ENCODE measurements at regions not wholly inside any gene's neighbourhood (a gene's known extent, or its start where the extent isn't known, plus 50 kb on each side); places are given as distances from the start of the nearest gene placed in this dataset.

- Histone ChIP-seq H3K27ac (ENCODE audit: low read depth, low read length) (no peak overlapping the region), H3K9me3 (ENCODE audit: control insufficient read depth in 3 of 3, low read length in 3 of 3) (no peaks in the 10 kb centered on the region), H3K4me3 (ENCODE audit: low read length in 3 of 3) (no peak overlapping the region), H3K4me1 (ENCODE audit: control insufficient read depth in 3 of 3, insufficient read depth in 3 of 3, low read length in 3 of 3) (no peaks in the 10 kb centered on the region), H3K27me3 (ENCODE audit: control insufficient read depth in 3 of 3, insufficient read depth in 3 of 3, low read length in 3 of 3) (no peaks in the 10 kb centered on the region), H3K36me3 (ENCODE audit: control insufficient read depth in 3 of 3, insufficient read depth in 3 of 3, low read length in 3 of 3) (no peaks in the 10 kb centered on the region), H3K9ac (ENCODE audit: low read depth in 1 of 3, low read length in 3 of 3) (no peak overlapping the region)
Observed at GRCh38 chr2:60267122-60267521, 286.3 kb downstream of the BCL11A start.

DNA sequence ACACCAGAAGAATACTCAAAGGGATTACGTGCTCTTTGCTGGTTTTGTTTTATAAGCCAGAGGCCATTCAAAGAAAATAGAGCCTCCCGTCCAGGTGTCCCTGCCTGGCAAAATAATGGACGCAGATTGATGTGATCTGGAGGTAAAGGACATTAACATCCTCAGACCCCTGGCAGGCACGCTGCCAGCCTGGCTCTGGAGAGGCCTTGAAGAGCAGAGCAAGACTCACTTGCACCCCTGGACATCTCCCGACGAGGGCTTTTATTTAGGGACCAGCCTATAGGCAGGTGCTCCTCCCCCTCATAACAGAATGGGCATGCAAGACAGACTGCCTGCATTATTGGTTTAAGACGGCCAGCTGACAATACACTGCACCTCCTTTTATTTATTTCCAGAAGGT, 291.3 kb downstream of the BCL11A start:
- Histone ChIP-seq H3K9me3 (ENCODE audit: control insufficient read depth in 3 of 3, low read length in 3 of 3) (no peaks in the 10 kb centered on the region), H3K27ac (ENCODE audit: low read depth, low read length) (no peak overlapping the region), H3K4me1 (ENCODE audit: control insufficient read depth in 3 of 3, insufficient read depth in 3 of 3, low read length in 3 of 3) (no peaks in the 10 kb centered on the region), H3K4me3 (ENCODE audit: low read length in 3 of 3) (no peak overlapping the region), H3K9ac (ENCODE audit: low read depth in 1 of 3, low read length in 3 of 3) (no peak overlapping the region), H3K36me3 (ENCODE audit: control insufficient read depth in 3 of 3, insufficient read depth in 3 of 3, low read length in 3 of 3) (no peaks in the 10 kb centered on the region), H3K27me3 (ENCODE audit: control insufficient read depth in 3 of 3, insufficient read depth in 3 of 3, low read length in 3 of 3) (no peaks in the 10 kb centered on the region)

DNA sequence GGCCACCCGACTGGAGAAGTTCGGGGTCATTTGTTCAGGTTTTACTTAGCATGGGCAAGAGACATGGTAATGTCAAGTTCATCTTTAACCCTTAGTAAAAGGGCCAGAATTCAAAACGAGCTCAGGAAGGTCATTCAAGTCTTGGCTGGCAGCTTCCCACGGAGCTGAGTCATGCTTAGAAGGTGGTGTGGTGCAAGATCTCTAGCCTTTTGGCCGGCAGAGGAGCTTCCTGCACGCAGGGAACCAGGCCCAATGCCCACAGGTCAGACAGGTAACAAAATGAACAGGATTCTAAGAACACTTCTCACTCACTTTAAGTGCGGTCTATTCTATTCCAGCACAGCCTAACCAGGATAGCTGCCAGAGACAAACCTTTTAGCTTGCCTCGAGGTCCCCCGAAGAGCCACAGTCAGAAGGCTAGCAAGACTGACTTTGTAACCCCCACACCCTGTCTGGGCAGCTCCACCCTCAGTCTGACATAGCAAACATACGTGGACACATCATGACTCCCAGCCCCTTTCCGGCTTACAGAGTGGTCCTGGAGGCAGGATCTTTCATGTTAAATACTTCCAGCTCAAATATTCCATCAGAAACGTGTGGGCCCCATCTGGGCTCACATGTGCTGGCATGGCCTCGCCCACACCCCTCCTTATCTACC, 292.7 kb downstream of the BCL11A start:
- Histone ChIP-seq H3K9ac (ENCODE audit: low read depth in 1 of 3, low read length in 3 of 3) (no peak overlapping the region), H3K27ac (ENCODE audit: low read depth, low read length) (no peak overlapping the region), H3K9me3 (ENCODE audit: control insufficient read depth in 3 of 3, low read length in 3 of 3) (no peaks in the 10 kb centered on the region), H3K27me3 (ENCODE audit: control insufficient read depth in 3 of 3, insufficient read depth in 3 of 3, low read length in 3 of 3) (no peaks in the 10 kb centered on the region), H3K4me1 (ENCODE audit: control insufficient read depth in 3 of 3, insufficient read depth in 3 of 3, low read length in 3 of 3) (no peaks in the 10 kb centered on the region), H3K36me3 (ENCODE audit: control insufficient read depth in 3 of 3, insufficient read depth in 3 of 3, low read length in 3 of 3) (no peaks in the 10 kb centered on the region), H3K4me3 (ENCODE audit: low read length in 3 of 3) (no peak overlapping the region)

- Histone ChIP-seq H3K4me1 (ENCODE audit: control insufficient read depth in 3 of 3, insufficient read depth in 3 of 3, low read length in 3 of 3) (no peaks in the 10 kb centered on the region), H3K9me3 (ENCODE audit: control insufficient read depth in 3 of 3, low read length in 3 of 3) (no peaks in the 10 kb centered on the region), H3K9ac (ENCODE audit: low read depth in 1 of 3, low read length in 3 of 3) (no peak overlapping the region), H3K27me3 (ENCODE audit: control insufficient read depth in 3 of 3, insufficient read depth in 3 of 3, low read length in 3 of 3) (no peaks in the 10 kb centered on the region), H3K36me3 (ENCODE audit: control insufficient read depth in 3 of 3, insufficient read depth in 3 of 3, low read length in 3 of 3) (no peaks in the 10 kb centered on the region), H3K27ac (ENCODE audit: low read depth, low read length) (no peak overlapping the region), H3K4me3 (ENCODE audit: low read length in 3 of 3) (no peak overlapping the region)
Observed at GRCh38 chr2:60259781-60260180, 293.7 kb downstream of the BCL11A start.

DNA sequence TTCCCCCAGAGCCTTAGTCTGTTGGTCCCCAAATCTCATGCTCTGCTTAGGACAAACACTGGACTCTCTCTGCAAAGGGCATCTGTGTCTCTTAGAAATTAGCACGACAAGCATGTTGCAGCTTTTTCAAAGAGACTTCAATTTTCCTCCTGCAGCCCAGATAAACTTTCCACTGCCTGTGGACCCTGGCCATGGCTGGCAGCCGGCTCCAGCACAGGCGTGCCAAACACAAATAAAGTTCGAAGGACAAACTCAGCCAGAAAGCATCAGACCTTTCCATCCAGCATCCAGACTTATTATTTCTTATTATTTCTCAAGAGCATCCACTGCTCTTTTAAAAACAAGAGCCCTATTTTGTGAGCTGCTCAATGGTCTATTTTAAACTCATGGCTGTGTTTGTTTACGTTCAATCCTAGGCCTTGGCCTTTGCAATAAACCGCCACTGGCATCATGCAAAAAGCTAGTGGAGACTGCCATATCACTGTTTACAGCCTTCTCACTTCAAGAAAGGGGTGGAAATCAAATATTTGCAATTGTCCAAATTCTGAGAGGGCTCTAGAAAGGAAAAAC, 300.8 kb downstream of the BCL11A start:
- Histone ChIP-seq H3K36me3 (ENCODE audit: control insufficient read depth in 3 of 3, insufficient read depth in 3 of 3, low read length in 3 of 3) (no peaks in the 10 kb centered on the region), H3K27ac (ENCODE audit: low read depth, low read length) (no peak overlapping the region), H3K27me3 (ENCODE audit: control insufficient read depth in 3 of 3, insufficient read depth in 3 of 3, low read length in 3 of 3) (no peaks in the 10 kb centered on the region), H3K9ac (ENCODE audit: low read depth in 1 of 3, low read length in 3 of 3) (no peak overlapping the region), H3K4me1 (ENCODE audit: control insufficient read depth in 3 of 3, insufficient read depth in 3 of 3, low read length in 3 of 3) (peaks cover 0 to 4% (median 0%) of the 10 kb centered on the region in 3 donors), H3K4me3 (ENCODE audit: low read length in 3 of 3) (no peak overlapping the region), H3K9me3 (ENCODE audit: control insufficient read depth in 3 of 3, low read length in 3 of 3) (no peaks in the 10 kb centered on the region)

DNA sequence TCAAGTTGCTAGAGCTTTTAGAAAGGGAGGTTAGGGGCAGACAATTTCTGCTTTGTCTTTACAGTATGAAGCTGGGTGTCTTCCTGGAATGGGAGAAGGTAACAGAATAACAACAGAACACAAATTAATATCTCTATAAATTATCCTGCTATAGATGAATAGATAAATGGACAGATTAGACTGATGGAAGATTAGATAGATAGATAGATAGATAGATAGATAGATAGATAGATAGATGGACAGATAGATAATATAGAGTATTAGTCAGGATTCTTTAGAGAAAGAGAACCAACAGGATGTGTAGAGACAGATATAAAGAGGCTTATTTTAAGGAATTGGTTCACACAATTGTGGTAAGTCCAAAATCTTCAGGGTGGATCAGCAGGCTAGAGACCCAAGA, 302.2 kb downstream of the BCL11A start:
- Histone ChIP-seq H3K27ac (ENCODE audit: low read depth, low read length) (no peak overlapping the region), H3K4me1 (ENCODE audit: control insufficient read depth in 3 of 3, insufficient read depth in 3 of 3, low read length in 3 of 3) (peaks cover 0 to 4% (median 0%) of the 10 kb centered on the region in 3 donors), H3K9ac (ENCODE audit: low read depth in 1 of 3, low read length in 3 of 3) (no peak overlapping the region), H3K36me3 (ENCODE audit: control insufficient read depth in 3 of 3, insufficient read depth in 3 of 3, low read length in 3 of 3) (no peaks in the 10 kb centered on the region), H3K27me3 (ENCODE audit: control insufficient read depth in 3 of 3, insufficient read depth in 3 of 3, low read length in 3 of 3) (no peaks in the 10 kb centered on the region), H3K4me3 (ENCODE audit: low read length in 3 of 3) (no peak overlapping the region), H3K9me3 (ENCODE audit: control insufficient read depth in 3 of 3, low read length in 3 of 3) (no peaks in the 10 kb centered on the region)

GRCh38 chr2:60249879-60250278, 303.6 kb downstream of the BCL11A start:
- Histone ChIP-seq H3K4me1 (ENCODE audit: control insufficient read depth in 3 of 3, insufficient read depth in 3 of 3, low read length in 3 of 3) (peaks cover 0 to 4% (median 0%) of the 10 kb centered on the region in 3 donors), H3K9ac (ENCODE audit: low read depth in 1 of 3, low read length in 3 of 3) (no peak overlapping the region), H3K4me3 (ENCODE audit: low read length in 3 of 3) (no peak overlapping the region), H3K27me3 (ENCODE audit: control insufficient read depth in 3 of 3, insufficient read depth in 3 of 3, low read length in 3 of 3) (no peaks in the 10 kb centered on the region), H3K27ac (ENCODE audit: low read depth, low read length) (no peak overlapping the region), H3K9me3 (ENCODE audit: control insufficient read depth in 3 of 3, low read length in 3 of 3) (no peaks in the 10 kb centered on the region), H3K36me3 (ENCODE audit: control insufficient read depth in 3 of 3, insufficient read depth in 3 of 3, low read length in 3 of 3) (no peaks in the 10 kb centered on the region)

DNA sequence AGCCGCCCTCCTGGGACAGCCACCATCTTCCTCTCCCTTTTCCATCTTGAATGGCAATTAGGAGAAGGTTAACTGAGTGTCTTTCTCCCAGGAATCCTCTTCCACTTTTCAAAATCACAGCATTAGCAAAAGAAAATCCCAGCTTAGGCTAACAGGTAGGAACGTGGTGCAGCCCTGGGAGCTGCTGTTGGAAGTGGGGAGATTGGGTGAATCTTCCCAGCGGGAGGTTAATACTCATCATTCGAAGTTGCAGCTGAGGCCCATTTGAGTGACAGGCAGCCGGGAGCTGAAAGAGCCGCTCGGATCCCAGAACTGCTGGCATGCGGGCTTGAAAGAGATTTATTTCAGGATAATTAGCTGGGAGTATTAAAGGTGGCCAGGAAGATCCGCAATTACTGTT, 306.0 kb downstream of the BCL11A start:
- Histone ChIP-seq H3K9ac (ENCODE audit: low read depth in 1 of 3, low read length in 3 of 3) (no peak overlapping the region), H3K4me3 (ENCODE audit: low read length in 3 of 3) (no peak overlapping the region), H3K9me3 (ENCODE audit: control insufficient read depth in 3 of 3, low read length in 3 of 3) (no peaks in the 10 kb centered on the region), H3K27ac (ENCODE audit: low read depth, low read length) (no peak overlapping the region), H3K27me3 (ENCODE audit: control insufficient read depth in 3 of 3, insufficient read depth in 3 of 3, low read length in 3 of 3) (no peaks in the 10 kb centered on the region), H3K4me1 (ENCODE audit: control insufficient read depth in 3 of 3, insufficient read depth in 3 of 3, low read length in 3 of 3) (peaks cover 0 to 4% (median 0%) of the 10 kb centered on the region in 3 donors), H3K36me3 (ENCODE audit: control insufficient read depth in 3 of 3, insufficient read depth in 3 of 3, low read length in 3 of 3) (no peaks in the 10 kb centered on the region)

DNA sequence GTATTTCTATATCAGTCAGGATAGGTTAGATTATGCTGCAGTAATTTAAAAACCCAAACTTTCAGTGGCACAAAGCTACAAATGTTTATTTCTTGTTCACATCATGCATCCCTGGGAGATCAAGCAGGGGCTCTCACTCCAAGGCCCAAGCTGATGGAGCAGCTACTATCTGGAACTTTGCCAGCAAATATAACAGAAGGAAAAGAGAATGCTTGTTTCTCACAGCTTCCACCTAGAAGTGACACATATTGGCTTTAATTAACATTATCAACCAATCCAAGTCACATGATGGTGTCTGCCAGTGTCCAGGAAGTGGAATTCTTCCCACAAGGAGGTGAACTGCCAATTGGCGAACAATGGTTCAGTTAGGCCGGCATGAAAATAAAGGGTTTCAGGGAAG, 306.9 kb downstream of the BCL11A start:
- Histone ChIP-seq H3K27me3 (ENCODE audit: control insufficient read depth in 3 of 3, insufficient read depth in 3 of 3, low read length in 3 of 3) (no peaks in the 10 kb centered on the region), H3K4me1 (ENCODE audit: control insufficient read depth in 3 of 3, insufficient read depth in 3 of 3, low read length in 3 of 3) (no peaks in the 10 kb centered on the region), H3K9ac (ENCODE audit: low read depth in 1 of 3, low read length in 3 of 3) (no peak overlapping the region), H3K27ac (ENCODE audit: low read depth, low read length) (no peak overlapping the region), H3K36me3 (ENCODE audit: control insufficient read depth in 3 of 3, insufficient read depth in 3 of 3, low read length in 3 of 3) (no peaks in the 10 kb centered on the region), H3K9me3 (ENCODE audit: control insufficient read depth in 3 of 3, low read length in 3 of 3) (no peaks in the 10 kb centered on the region), H3K4me3 (ENCODE audit: low read length in 3 of 3) (no peak overlapping the region)

- H3K9me3 ChIP-seq (ENCODE audit: control insufficient read depth in 3 of 3, low read length in 3 of 3) = peaks cover 0 to 2% (median 0%) of the 10 kb centered on the region in 3 donors
- no peak overlapping the region for H3K9ac ChIP-seq (ENCODE audit: low read depth in 1 of 3, low read length in 3 of 3)
- no peaks in the 10 kb centered on the region for H3K36me3 ChIP-seq (ENCODE audit: control insufficient read depth in 3 of 3, insufficient read depth in 3 of 3, low read length in 3 of 3)
- no peaks in the 10 kb centered on the region for H3K27me3 ChIP-seq (ENCODE audit: control insufficient read depth in 3 of 3, insufficient read depth in 3 of 3, low read length in 3 of 3)
- no peak overlapping the region for H3K4me3 ChIP-seq (ENCODE audit: low read length in 3 of 3)
- H3K4me1 ChIP-seq (ENCODE audit: control insufficient read depth in 3 of 3, insufficient read depth in 3 of 3, low read length in 3 of 3) = no peaks in the 10 kb centered on the region
- H3K27ac ChIP-seq (ENCODE audit: low read depth, low read length) = no peak overlapping the region
Observed at GRCh38 chr2:60234274-60234986, 319.0 kb downstream of the BCL11A start.

Data from skeletal muscle tissue (tissue), 3 donors.